Activated naive CD8-positive, alpha-beta T cell treated with anti-CD3 and anti-CD28 coated beads for 36 hours (primary cell): ENCODE measurements at regions not wholly inside any gene's neighbourhood (a gene's known extent, or its start where the extent isn't known, plus 50 kb on each side); places are given as distances from the start of the nearest gene placed in this dataset.
"Not testable (repeated sequence)": the region's sequence is repeated elsewhere in the genome, so short reads cannot be mapped to it uniquely, and the experiment has no call there.

Experiments
- DNase-seq: peaks from one replicate; pipeline ENCODE4 v3.0.0; 2021
- H3K27ac Mint-ChIP-seq: one replicate; pipeline ENCODE4 v1.8.0; 2022; ENCODE audit warnings: mild to moderate bottlenecking, moderate library complexity, mixed read lengths
- H3K27me3 Mint-ChIP-seq: one replicate; pipeline ENCODE4 v1.8.0; 2022; ENCODE audit warnings: mild to moderate bottlenecking, mixed read lengths
- H3K36me3 Mint-ChIP-seq: one replicate; pipeline ENCODE4 v1.8.0; 2021; ENCODE audit warnings: mild to moderate bottlenecking, mixed read lengths
- H3K4me1 Mint-ChIP-seq: one replicate; pipeline ENCODE4 v1.8.0; 2021; ENCODE audit warnings: mixed read lengths
- H3K4me3 Mint-ChIP-seq: one replicate; pipeline ENCODE4 v1.8.0; 2022; ENCODE audit warnings: mild to moderate bottlenecking, moderate library complexity, mixed read lengths
- H3K9me3 Mint-ChIP-seq: one replicate; pipeline ENCODE4 v1.8.0; 2022; ENCODE audit warnings: mixed read lengths

DNA sequence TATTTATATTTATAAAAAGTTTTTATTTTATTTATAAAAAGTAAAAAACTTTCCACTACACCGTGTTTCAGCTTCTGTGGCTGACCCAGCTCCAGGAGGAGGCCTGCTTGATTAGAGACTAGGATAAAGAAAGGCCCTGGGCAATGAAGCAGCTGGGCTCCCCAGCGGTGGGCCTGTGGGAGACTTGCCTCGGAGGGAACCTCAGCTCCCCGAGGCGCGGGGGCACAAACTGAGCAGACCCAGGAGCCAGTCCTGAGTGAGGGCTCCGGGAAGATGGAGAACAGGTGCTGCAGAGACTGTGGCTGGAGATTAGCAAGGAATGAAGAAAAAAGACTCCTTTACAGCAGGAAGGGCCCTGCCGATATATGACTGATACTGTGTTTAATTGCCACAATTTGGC lies 63.8 kb upstream of the GJB6 start:
- H3K4me3 Mint-ChIP-seq = no peak overlapping the region
- H3K9me3 Mint-ChIP-seq = no peaks in the 10 kb centered on the region
- DNase-seq = no peak
- peaks cover 19% of the 10 kb centered on the region for H3K27me3 Mint-ChIP-seq
- no peak overlapping the region for H3K27ac Mint-ChIP-seq
- H3K36me3 Mint-ChIP-seq = no peaks in the 10 kb centered on the region
- H3K4me1 Mint-ChIP-seq = no peaks in the 10 kb centered on the region

DNA sequence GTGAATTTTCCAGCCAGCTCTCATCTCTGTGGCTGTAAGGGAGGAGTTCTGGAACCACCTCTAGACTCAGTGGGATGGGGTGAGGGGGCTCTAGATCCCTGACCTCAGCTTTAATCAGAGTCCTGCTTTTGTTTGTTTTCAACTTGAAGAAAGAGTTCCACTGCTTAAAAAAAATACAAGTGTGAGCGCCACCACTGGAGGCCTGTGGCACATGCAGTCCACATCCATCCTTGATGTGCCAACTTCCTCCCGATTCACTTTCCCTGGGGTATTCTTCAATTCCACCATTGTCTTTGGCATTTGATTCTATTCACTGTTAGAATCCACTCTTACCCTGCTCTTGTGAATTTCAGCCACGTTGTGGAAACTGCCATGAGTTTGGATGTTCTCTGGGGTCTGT lies 62.4 kb upstream of the GJB6 start:
- no peaks in the 10 kb centered on the region for H3K9me3 Mint-ChIP-seq
- no peak overlapping the region for H3K27ac Mint-ChIP-seq
- no peak for DNase-seq
- peaks cover 6% of the 10 kb centered on the region for H3K27me3 Mint-ChIP-seq
- H3K4me3 Mint-ChIP-seq = no peak overlapping the region
- no peaks in the 10 kb centered on the region for H3K4me1 Mint-ChIP-seq
- H3K36me3 Mint-ChIP-seq = no peaks in the 10 kb centered on the region

DNA sequence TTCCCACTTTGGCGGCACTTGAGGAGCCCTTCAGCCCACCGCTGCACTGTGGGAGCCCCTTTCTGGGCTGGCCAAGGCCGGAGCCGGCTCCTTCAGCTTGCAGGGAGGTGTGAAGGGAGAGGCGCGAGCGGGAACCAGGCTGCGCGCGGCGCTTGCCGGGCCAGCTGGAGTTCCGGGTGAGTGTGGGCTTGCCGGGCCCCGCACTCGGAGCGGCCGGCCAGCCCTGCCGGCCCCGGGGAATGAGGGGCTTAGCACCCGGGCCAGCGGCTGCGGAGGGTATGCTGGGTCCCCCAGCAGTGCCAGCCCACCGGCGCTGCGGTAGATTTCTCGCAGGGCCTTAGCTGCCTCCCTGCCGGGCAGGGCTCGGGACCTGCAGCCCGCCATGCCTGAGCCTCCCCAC lies 60.2 kb upstream of the GJB6 start:
- not testable (repeated sequence) for H3K36me3 Mint-ChIP-seq, DNase-seq, H3K27ac Mint-ChIP-seq, H3K4me1 Mint-ChIP-seq, H3K27me3 Mint-ChIP-seq, H3K4me3 Mint-ChIP-seq, H3K9me3 Mint-ChIP-seq

GRCh38 chr13:20291675-20292074 lies 59.6 kb upstream of the GJB6 start:
- H3K9me3 Mint-ChIP-seq = peaks cover 7% of the 10 kb centered on the region
- no peak for DNase-seq
- no peaks in the 10 kb centered on the region for H3K36me3 Mint-ChIP-seq
- no peak overlapping the region for H3K27ac Mint-ChIP-seq
- peaks cover 3% of the 10 kb centered on the region for H3K27me3 Mint-ChIP-seq
- no peak overlapping the region for H3K4me3 Mint-ChIP-seq
- no peaks in the 10 kb centered on the region for H3K4me1 Mint-ChIP-seq

DNA sequence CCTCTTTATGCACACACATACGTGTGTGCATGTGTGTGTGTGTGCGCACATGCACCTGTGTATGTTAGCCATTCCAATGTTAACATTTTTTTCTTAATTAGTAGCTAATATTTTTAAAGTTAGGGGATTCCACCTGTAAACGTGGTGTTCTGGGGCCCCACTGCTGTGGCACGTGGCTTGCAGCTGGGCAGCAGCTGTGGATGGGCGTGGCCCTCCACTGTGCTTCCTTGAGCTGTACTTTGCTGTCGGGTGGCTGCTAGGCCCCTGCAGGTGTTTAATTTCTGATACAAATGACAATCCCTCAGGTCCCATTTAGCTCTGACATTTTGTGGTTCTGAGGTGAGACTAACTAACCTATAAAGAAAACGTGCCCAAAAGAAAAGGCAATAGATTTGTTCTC lies 58.9 kb upstream of the GJB6 start:
- H3K4me1 Mint-ChIP-seq = no peaks in the 10 kb centered on the region
- H3K27me3 Mint-ChIP-seq = peaks cover 3% of the 10 kb centered on the region
- no peak overlapping the region for H3K27ac Mint-ChIP-seq
- DNase-seq = no peak
- peaks cover 12% of the 10 kb centered on the region for H3K9me3 Mint-ChIP-seq
- no peak overlapping the region for H3K4me3 Mint-ChIP-seq
- peaks cover 4% of the 10 kb centered on the region for H3K36me3 Mint-ChIP-seq

DNA sequence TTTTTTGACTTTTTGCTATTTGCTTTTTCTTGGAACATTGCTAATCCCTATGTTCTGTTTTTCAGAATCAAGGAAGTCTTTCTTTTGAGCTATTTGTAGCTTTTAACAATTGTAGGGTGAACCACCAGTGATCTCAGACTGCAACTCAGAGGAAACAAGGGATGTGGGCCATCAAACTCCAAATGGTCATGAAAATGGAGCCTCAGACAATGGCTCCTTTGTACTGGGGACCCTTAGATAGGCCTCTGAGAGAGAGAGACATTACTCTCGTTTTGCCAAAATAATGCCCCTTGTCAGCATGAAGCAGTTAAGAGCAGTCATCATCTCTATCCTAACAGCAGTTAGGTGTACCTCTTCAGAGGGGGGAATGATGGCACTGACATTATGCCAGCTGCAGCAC lies 56.4 kb upstream of the GJB6 start:
- no peaks in the 10 kb centered on the region for H3K4me1 Mint-ChIP-seq
- H3K4me3 Mint-ChIP-seq = no peak overlapping the region
- H3K9me3 Mint-ChIP-seq = peaks cover 25% of the 10 kb centered on the region
- no peak for DNase-seq
- peaks cover 7% of the 10 kb centered on the region for H3K36me3 Mint-ChIP-seq
- peaks cover 2% of the 10 kb centered on the region for H3K27me3 Mint-ChIP-seq
- no peak overlapping the region for H3K27ac Mint-ChIP-seq

- no peak for DNase-seq
- H3K27me3 Mint-ChIP-seq = no peaks in the 10 kb centered on the region
- peaks cover 7% of the 10 kb centered on the region for H3K36me3 Mint-ChIP-seq
- no peak overlapping the region for H3K4me3 Mint-ChIP-seq
- no peak overlapping the region for H3K27ac Mint-ChIP-seq
- H3K9me3 Mint-ChIP-seq = peaks cover 25% of the 10 kb centered on the region
- no peaks in the 10 kb centered on the region for H3K4me1 Mint-ChIP-seq
Observed at GRCh38 chr13:20287976-20288375, 55.9 kb upstream of the GJB6 start.

DNA sequence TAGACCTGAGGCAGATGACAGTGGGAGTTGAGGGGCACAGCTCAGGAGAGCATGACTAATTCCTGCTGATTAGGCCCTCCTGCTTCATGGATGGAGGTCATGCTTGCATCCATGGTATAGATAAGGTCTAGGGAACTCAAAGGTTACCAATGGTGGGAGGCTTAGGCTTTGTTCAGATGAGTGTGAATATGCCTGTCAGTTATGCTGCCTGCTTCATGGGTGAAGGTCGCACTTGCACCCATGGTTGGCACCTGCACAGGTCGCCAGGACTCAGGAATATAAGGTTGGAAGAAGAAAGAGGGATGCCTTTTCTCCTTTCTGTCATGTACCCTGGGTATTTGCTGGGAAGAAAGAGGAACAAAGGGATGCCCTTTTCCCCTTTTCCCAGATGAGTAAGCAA lies 53.4 kb upstream of the GJB6 start:
- no peaks in the 10 kb centered on the region for H3K4me1 Mint-ChIP-seq
- H3K9me3 Mint-ChIP-seq = peaks cover 28% of the 10 kb centered on the region
- H3K27ac Mint-ChIP-seq = no peak overlapping the region
- H3K4me3 Mint-ChIP-seq = no peak overlapping the region
- no peak for DNase-seq
- H3K36me3 Mint-ChIP-seq = peaks cover 7% of the 10 kb centered on the region
- no peaks in the 10 kb centered on the region for H3K27me3 Mint-ChIP-seq
